ENCODE measurements at regions not wholly inside any gene's neighbourhood (a gene's known extent, or its start where the extent isn't known, plus 50 kb on each side); places are given as distances from the start of the nearest gene placed in this dataset.

- Histone ChIP-seq H3K4me3 (ENCODE audit: low read depth in 1 of 3, low read length in 3 of 3) (no peak overlapping the region), H3K27me3 (ENCODE audit: control insufficient read depth in 4 of 4, insufficient read depth in 4 of 4, low read length in 3 of 4) (no peaks in the 10 kb centered on the region), H3K9me3 (ENCODE audit: control insufficient read depth in 4 of 4, low read length in 3 of 4) (no peaks in the 10 kb centered on the region), H3K4me1 (ENCODE audit: control insufficient read depth in 4 of 4, insufficient read depth in 4 of 4, low read length in 3 of 4) (no peaks in the 10 kb centered on the region), H3K27ac (ENCODE audit: low read depth in 1 of 2, low read length in 2 of 2) (no peak overlapping the region), H3K36me3 (ENCODE audit: control insufficient read depth in 4 of 4, insufficient read depth in 3 of 4, low read depth in 1 of 4, low read length in 3 of 4) (no peaks in the 10 kb centered on the region), H3K9ac (ENCODE audit: low read depth in 1 of 2, low read length in 2 of 2) (no peak overlapping the region)
- WGBS, result 98% methylated on average over 2 of the region's 2 CpGs
- DNase-seq (ENCODE audit: low spot score), result no peak
- TF ChIP-seq, protein P1, sequence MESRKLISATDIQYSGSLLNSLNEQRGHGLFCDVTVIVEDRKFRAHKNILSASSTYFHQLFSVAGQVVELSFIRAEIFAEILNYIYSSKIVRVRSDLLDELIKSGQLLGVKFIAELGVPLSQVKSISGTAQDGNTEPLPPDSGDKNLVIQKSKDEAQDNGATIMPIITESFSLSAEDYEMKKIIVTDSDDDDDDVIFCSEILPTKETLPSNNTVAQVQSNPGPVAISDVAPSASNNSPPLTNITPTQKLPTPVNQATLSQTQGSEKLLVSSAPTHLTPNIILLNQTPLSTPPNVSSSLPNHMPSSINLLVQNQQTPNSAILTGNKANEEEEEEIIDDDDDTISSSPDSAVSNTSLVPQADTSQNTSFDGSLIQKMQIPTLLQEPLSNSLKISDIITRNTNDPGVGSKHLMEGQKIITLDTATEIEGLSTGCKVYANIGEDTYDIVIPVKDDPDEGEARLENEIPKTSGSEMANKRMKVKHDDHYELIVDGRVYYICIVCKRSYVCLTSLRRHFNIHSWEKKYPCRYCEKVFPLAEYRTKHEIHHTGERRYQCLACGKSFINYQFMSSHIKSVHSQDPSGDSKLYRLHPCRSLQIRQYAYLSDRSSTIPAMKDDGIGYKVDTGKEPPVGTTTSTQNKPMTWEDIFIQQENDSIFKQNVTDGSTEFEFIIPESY (IDR thresholded peaks at IDR 0.05), result no peak
- no peak for TF ChIP-seq FOXA2 (IDR thresholded peaks at IDR 0.05)
- TF ChIP-seq HNF4A (conservative IDR thresholded peaks at IDR 0.05), result no peak
- TF ChIP-seq YY1 (IDR thresholded peaks at IDR 0.05), result no peak
- TF ChIP-seq SP1 (IDR thresholded peaks at IDR 0.05), result no peak
- TF ChIP-seq RAD21 (IDR thresholded peaks at IDR 0.05), result no peak
These were observed 567.3 kb upstream of the KCNMB2 start for GRCh38 chr3:177968891-177969290.

DNA sequence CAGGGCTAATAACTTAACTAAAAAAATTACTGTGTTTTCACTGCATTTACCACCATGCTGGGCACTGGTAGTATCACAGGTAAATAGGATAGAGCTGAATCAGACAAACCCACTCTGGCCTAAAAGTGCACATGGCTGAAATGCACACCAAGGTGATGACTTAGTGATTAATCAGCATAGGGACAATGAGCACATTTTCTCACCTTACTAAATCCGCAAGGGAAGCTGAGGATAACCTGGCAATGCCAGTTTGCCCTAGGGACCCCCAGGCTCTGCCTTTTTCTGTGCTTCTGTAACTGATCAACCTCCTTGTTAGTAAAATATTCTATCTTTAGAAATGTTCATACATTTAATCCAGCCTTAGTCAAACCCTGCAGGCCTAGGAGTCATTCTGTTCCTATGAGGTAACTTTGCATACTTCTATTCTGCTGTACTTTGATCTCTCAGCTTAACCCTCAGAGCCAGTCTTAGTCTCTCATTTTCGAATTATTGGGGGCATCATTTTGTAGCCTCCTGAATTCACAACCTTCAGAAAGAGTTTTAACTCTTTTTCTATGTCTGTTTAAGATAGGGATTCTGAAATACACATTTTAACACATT, 562.9 kb upstream of the KCNMB2 start:
- DNase-seq (ENCODE audit: low spot score), result no peak
- H3K9ac ChIP-seq (ENCODE audit: low read depth in 1 of 2, low read length in 2 of 2), result no peak overlapping the region
- H3K27ac ChIP-seq (ENCODE audit: low read depth in 1 of 2, low read length in 2 of 2), result no peak overlapping the region
- no peaks in the 10 kb centered on the region for H3K36me3 ChIP-seq (ENCODE audit: control insufficient read depth in 4 of 4, insufficient read depth in 3 of 4, low read depth in 1 of 4, low read length in 3 of 4)
- no peaks in the 10 kb centered on the region for H3K27me3 ChIP-seq (ENCODE audit: control insufficient read depth in 4 of 4, insufficient read depth in 4 of 4, low read length in 3 of 4)
- TF ChIP-seq HNF4G (IDR thresholded peaks at IDR 0.05) (no peak), RXRA (IDR thresholded peaks at IDR 0.05) (no peak), FOXA1 (IDR thresholded peaks at IDR 0.05) (no peak), NR2F2 (IDR thresholded peaks at IDR 0.05) (no peak), GABPA (IDR thresholded peaks at IDR 0.05 in 1 of 2, conservative IDR thresholded peaks at IDR 0.05 in 1 of 2) (no peak), YY1 (IDR thresholded peaks at IDR 0.05) (no peak), EGR1 (IDR thresholded peaks at IDR 0.05; ENCODE audit: low read depth in 2 of 2) (no peak), FOXA2 (IDR thresholded peaks at IDR 0.05) (no peak), SP1 (IDR thresholded peaks at IDR 0.05) (no peak), MAX (IDR thresholded peaks at IDR 0.05) (no peak), RAD21 (IDR thresholded peaks at IDR 0.05) (no peak), HNF4A (conservative IDR thresholded peaks at IDR 0.05) (no peak), REST (IDR thresholded peaks at IDR 0.05) (no peak)
- TF ChIP-seq, protein P2, sequence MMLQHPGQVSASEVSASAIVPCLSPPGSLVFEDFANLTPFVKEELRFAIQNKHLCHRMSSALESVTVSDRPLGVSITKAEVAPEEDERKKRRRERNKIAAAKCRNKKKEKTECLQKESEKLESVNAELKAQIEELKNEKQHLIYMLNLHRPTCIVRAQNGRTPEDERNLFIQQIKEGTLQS (IDR thresholded peaks at IDR 0.05), result no peak
- TF ChIP-seq, protein P1 (IDR thresholded peaks at IDR 0.05), result no peak
- H3K4me1 ChIP-seq (ENCODE audit: control insufficient read depth in 4 of 4, insufficient read depth in 4 of 4, low read length in 3 of 4), result no peaks in the 10 kb centered on the region
- no peak overlapping the region for H3K4me3 ChIP-seq (ENCODE audit: low read depth in 1 of 3, low read length in 3 of 3)
- H3K9me3 ChIP-seq (ENCODE audit: control insufficient read depth in 4 of 4, low read length in 3 of 4), result no peaks in the 10 kb centered on the region
- 90% methylated on average over 2 of the region's 2 CpGs for WGBS
